ENCODE measurements at regions not wholly inside any gene's neighbourhood (a gene's known extent, or its start where the extent isn't known, plus 50 kb on each side); places are given as distances from the start of the nearest gene placed in this dataset.

GRCh38 chr12:46461907-46462640, 89.5 kb upstream of the SLC38A2 start:
- no peak overlapping the region for H3K4me3 ChIP-seq (ENCODE audit: extremely low read depth in 1 of 4, insufficient read depth in 2 of 4, low read depth in 3 of 4, low read length in 4 of 4)
- H2BK5ac ChIP-seq (ENCODE audit: low read depth, low read length), result no peak overlapping the region
- no peak overlapping the region for H4K91ac ChIP-seq (replicated peaks; ENCODE audit: insufficient read length, low read length)
- no peak overlapping the region for H3K23ac ChIP-seq (ENCODE audit: insufficient read length)
- H3K9me3 ChIP-seq (ENCODE audit: insufficient read depth in 2 of 2, low read depth in 1 of 2, low read length in 1 of 2), result peaks cover 4 to 11% of the 10 kb centered on the region in 2 experiments; a peak in 1 of 4 replicates
- no peak overlapping the region for H3K27ac ChIP-seq (ENCODE audit: low read depth, low read length)
- CTCF ChIA-PET (ENCODE audit: partially characterized antibody), result no interaction called here
- no peaks in the 10 kb centered on the region for H3K23me2 ChIP-seq (ENCODE audit: low read depth, low read length)
- no peak overlapping the region for H2BK12ac ChIP-seq (ENCODE audit: low read depth, low read length)
- no peak overlapping the region for H3K56ac ChIP-seq (replicated peaks; ENCODE audit: insufficient read length, low read depth, low read length)
- no peak overlapping the region for H2BK15ac ChIP-seq (ENCODE audit: low read length)
- H4K20me1 ChIP-seq (replicated peaks in 1 of 2; ENCODE audit: control insufficient read depth in 1 of 2, insufficient read depth in 2 of 2, low read length in 2 of 2), result no peaks in the 10 kb centered on the region
- H3K18ac ChIP-seq (ENCODE audit: extremely low read depth, low read length), result no peak overlapping the region
- H2AFZ ChIP-seq (ENCODE audit: low read length), result no peak overlapping the region
- no peak overlapping the region for H3K4me2 ChIP-seq (ENCODE audit: insufficient read depth in 1 of 2, low read depth in 2 of 2, low read length in 2 of 2)
- H3K79me1 ChIP-seq (ENCODE audit: low read depth, low read length), result no peaks in the 10 kb centered on the region
- 88% methylated on average over 4 of the region's 4 CpGs; no CpG with 5 or more reads in 1 of the 2 experiments for WGBS, 2 experiments (ENCODE audit: extremely low coverage in 1 of 2, insufficient coverage in 1 of 2, insufficient read length in 1 of 2, insufficient replicate concordance in 2 of 2, low coverage in 1 of 2, low lambda C conversion rate in 2 of 2, missing lambda C conversion rate in 1 of 2)
- FAIRE-seq (no peak), DNase-seq (ENCODE audit: low read depth in 1 of 2, low spot score in 2 of 2) (no peak)
- H3K4ac ChIP-seq (replicated peaks; ENCODE audit: insufficient read length, low read depth, low read length), result no peak overlapping the region
- peaks cover 0 to 4% (median 0%) of the 10 kb centered on the region in 4 experiments; a peak in 1 of 8 replicates for H3K36me3 ChIP-seq (ENCODE audit: control insufficient read depth in 2 of 4, insufficient read depth in 4 of 4, low read length in 3 of 4)
- no peaks in the 10 kb centered on the region for H3K27me3 ChIP-seq (replicated peaks in 1 of 4; ENCODE audit: control insufficient read depth in 3 of 4, extremely low read depth in 1 of 4, insufficient read depth in 3 of 4, low read length in 3 of 4)
- no peak overlapping the region for H4K8ac ChIP-seq (ENCODE audit: extremely low read depth, insufficient read depth, low read length)
- no peak for TF ChIP-seq EP300 (IDR thresholded peaks at IDR 0.05; ENCODE audit: borderline replicate concordance in 1 of 2, low read depth in 2 of 2, low read length in 2 of 2)
- no peak for TF ChIP-seq MAFK (IDR thresholded peaks at IDR 0.05; ENCODE audit: low read depth, low read length)
- TF ChIP-seq, protein P1, sequence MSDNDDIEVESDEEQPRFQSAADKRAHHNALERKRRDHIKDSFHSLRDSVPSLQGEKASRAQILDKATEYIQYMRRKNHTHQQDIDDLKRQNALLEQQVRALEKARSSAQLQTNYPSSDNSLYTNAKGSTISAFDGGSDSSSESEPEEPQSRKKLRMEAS (IDR thresholded peaks at IDR 0.05), result no peak
- no peaks in the 10 kb centered on the region for H3K79me2 ChIP-seq (ENCODE audit: control insufficient read depth in 1 of 2, insufficient read depth in 2 of 2, low read length in 2 of 2)
- no peak overlapping the region for H2BK20ac ChIP-seq (ENCODE audit: low read length)
- H3K9ac ChIP-seq (replicated peaks in 1 of 4; ENCODE audit: extremely low read depth in 1 of 4, low read depth in 3 of 4, low read length in 3 of 4), result no peak overlapping the region
- POLR2A ChIA-PET (ENCODE audit: partially characterized antibody), result no interaction called here
- H3K14ac ChIP-seq (ENCODE audit: insufficient read length), result no peak overlapping the region
- H4K5ac ChIP-seq (ENCODE audit: insufficient read length, low read depth, low read length), result no peak overlapping the region
- H2BK120ac ChIP-seq (replicated peaks; ENCODE audit: low read depth, low read length), result no peak overlapping the region
- H3K4me1 ChIP-seq (replicated peaks in 1 of 4; ENCODE audit: control insufficient read depth in 3 of 4, insufficient read depth in 4 of 4, low read length in 3 of 4), result peaks cover 0 to 6% (median 3%) of the 10 kb centered on the region in 4 experiments; a peak in 4 of 7 replicates
- H2AK5ac ChIP-seq (ENCODE audit: low read depth, low read length), result no peak overlapping the region
